ENCODE measurements at regions not wholly inside any gene's neighbourhood (a gene's known extent, or its start where the extent isn't known, plus 50 kb on each side); places are given as distances from the start of the nearest gene placed in this dataset.
"Not testable (repeated sequence)": the region's sequence is repeated elsewhere in the genome, so short reads cannot be mapped to it uniquely, and the experiment has no call there.

GRCh38 chr9:78986446-78986845 lies 585.3 kb upstream of the TLE4 start:
- DNase-seq = no peak

GRCh38 chr9:78989031-78989658 lies 582.6 kb upstream of the TLE4 start:
- no peak for DNase-seq

- DNase-seq = no peak
Measured at GRCh38 chr9:78994471-78994870, 577.3 kb upstream of the TLE4 start.

DNA sequence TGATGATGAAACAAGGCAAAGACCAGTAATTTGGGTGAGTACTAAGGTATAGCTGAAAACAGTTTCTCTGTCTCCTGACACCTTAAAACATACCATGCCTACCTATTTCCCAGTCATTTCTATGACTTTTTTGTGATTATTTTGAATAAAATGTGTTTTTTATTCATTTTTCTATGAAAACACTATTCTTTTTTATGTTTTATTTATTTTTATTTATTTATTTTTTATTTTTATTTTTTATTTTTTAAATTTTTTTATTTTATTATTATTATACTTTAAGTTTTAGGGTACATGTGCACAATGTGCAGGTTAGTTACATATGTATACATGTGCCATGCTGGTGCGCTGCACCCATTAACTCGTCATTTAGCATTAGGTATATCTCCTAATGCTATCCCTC lies 576.8 kb upstream of the TLE4 start:
- DNase-seq = not testable (repeated sequence)

GRCh38 chr9:78997296-78997695 lies 574.5 kb upstream of the TLE4 start:
- no peak for DNase-seq

GRCh38 chr9:79000230-79001002 lies 571.3 kb upstream of the TLE4 start:
- no peak for DNase-seq

- DNase-seq = no peak
Measured at GRCh38 chr9:79001012-79001411, 570.8 kb upstream of the TLE4 start.

DNA sequence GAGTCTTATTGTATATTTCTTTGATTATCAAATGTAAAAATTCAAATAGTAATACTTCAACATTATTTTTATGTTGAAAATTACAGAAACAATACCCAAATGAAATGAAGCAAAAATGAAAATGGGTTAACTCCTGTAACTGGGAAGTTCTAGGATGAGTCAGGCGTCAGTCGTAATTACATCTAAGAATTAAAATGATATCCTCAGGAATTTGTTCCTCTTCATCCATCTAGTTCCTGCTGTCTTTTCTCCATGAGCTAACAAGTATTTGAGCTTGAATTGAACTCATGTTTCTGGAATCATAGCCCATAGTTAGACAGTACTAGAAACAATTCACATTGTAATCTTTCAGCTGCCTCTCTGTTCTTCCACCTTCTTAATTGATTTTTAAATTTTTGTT lies 568.3 kb upstream of the TLE4 start:
- DNase-seq = no peak

DNA sequence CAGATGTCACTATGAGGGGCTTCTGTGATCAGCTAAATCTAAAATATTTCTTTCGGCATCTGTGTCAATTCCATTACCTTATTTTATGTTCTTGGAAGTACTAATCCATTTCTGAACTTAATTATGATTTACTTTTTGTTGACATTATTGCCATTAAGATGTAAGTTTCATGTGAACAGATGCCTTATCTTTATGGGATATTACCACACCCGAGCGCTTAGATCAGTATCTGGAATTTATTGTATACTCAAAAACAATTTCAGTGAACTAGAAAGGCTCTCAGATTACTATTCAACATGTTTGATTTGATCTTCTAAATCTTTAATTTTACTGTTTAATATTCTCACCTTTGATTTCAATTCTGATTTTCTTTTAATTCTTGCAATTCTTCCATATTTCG lies 567.7 kb upstream of the TLE4 start:
- DNase-seq = no peak

DNA sequence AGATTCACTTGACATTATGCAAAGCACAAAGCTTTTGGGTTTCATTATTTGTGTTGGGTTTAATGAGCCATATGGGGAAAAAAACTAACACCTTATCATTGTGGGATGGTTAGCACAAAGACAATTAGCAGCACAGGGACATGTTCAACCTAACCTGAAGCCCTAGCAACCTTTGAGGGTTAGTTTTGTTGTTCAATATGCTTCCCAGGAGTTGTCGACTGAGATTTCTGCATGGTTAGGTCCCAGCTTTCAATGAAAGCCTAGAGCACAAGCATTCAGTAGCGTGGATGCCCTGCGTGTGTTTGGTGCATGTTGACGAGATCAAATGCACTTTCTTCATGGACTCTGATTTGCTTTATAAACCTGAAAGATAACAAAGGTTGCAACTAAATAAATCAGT lies 565.2 kb upstream of the TLE4 start:
- no peak for DNase-seq

DNA sequence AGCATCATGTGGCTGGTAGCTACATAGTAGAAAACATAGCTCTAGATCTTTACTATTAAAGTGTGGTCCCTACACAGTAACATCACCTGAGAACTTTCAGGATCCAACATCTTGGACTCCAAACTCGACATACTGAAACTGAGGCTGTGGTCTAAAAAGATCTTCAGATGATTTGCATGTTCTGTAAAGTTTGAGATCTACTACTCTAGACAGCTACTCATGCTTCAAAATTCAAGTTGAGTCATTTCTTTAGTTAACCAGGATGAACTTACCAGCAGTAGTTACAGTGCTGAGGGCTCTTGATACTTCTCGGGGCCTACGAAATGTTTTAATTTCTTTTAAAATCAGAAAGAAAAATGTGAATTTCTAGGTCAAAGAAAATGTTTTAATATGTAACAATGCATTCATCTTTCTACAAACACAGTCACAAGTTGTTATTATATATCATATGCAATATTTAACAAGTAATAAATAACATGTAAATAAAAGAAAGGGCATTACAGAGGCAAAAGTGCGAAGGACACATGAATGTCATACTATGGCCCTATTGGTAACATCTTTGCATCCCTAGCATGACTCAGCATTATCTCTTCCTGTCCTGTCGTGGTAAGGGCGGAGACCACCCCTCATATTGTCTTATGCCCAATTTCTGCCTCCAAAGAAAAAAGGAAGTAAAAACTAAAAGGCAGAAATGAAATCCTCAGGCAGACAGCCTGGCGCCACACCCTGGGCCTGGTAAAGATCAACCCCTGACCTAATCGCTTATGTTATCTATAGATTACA lies 563.9 kb upstream of the TLE4 start:
- DNase-seq = no peak

GRCh38 chr9:79008916-79009315 lies 562.8 kb upstream of the TLE4 start:
- no peak for DNase-seq

DNA sequence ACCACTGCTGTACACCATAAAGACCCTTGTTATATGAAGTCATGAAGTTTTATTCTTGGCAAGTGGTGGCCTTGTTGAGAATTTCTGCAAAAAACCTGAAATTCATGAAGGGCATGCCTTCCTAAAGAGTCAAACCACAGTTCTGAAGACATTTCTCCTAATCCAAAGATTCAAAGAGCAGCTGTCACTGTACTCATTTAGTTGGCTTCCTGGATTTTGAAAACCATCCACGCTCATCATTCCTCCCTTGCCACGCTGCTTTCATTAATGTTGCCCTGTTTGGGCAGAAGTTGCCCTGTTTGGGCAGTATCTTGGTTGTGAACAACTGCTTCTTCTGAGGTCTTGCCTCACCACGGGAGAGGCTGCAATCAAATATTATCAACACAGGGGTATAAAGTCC lies 560.3 kb upstream of the TLE4 start:
- DNase-seq = no peak

DNA sequence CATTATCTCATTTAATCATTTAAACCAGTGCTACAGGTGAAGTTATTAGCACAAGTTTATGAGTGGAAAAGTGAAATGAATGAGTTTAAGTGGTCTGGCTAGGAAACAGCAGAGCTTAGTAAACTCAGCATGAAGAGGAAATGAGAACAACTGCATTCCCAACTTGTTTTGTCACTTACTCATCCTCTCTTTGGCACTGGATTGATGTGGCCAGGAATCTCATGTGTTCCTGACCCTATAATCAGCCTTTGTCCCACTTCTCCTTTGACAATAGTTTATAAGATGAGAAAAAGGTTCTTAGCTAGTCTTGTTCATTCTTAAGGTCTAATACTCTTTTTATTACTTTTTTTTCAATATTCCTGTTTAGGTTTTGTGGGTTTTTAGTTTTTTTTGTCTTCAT lies 559.2 kb upstream of the TLE4 start:
- DNase-seq = no peak

- DNase-seq = no peak
Measured at GRCh38 chr9:79013715-79014610, 557.8 kb upstream of the TLE4 start.

GRCh38 chr9:79014929-79015699 lies 556.7 kb upstream of the TLE4 start:
- no peak for DNase-seq

- no peak for DNase-seq
Measured at GRCh38 chr9:79015951-79016350, 555.8 kb upstream of the TLE4 start.

- DNase-seq = no peak
Measured at GRCh38 chr9:79020276-79020675, 551.5 kb upstream of the TLE4 start.

DNA sequence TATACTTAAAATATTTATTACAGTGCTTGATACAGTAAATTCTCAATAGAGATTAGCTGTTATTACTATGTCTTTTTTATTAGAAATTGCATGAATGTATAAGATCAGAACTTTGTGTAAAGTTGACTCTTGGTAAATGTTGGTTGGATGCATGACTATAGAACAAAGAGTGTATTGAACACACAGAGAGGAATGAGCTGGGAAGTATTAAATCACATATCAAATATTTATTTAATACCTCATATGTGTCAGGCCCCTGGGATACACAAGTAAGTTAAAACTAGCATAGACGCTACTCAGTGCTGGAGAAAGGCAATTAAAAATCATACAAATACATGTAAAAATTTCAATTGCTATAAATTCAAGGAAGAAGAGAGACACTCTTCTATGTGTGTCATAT lies 550.7 kb upstream of the TLE4 start:
- no peak for DNase-seq

- no peak for DNase-seq
Measured at GRCh38 chr9:79023134-79023580, 548.6 kb upstream of the TLE4 start.

DNA sequence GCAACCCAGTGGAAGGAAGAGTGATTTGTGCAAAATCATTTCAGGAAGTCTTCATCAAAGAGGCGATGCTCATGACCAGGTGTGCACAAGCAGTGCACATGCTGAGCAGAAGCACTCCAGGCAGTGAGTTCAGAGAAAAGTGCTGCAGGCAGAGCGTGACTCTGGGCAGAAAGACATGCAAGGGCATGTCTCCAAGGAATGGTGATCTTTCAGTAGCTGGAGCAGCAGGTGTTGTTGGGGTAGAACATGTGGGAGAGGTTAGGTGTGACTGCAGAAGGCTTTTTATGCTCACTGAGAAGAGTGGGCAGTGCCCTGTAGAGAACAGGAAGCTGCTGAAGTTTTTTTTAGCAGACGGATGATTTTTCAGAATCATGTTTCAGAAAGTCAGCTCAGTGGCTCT lies 545.4 kb upstream of the TLE4 start:
- no peak for DNase-seq

- no peak for DNase-seq
Measured at GRCh38 chr9:79028101-79028500, 543.7 kb upstream of the TLE4 start.

Measured in hippocampal formation (tissue), 2 donors.